Upper lobe of right lung (tissue), 1 donor: ENCODE measurements at regions not wholly inside any gene's neighbourhood (a gene's known extent, or its start where the extent isn't known, plus 50 kb on each side); places are given as distances from the start of the nearest gene placed in this dataset.

ENCODE experiments used
- ATAC-seq: fragments of 200-7000 bp; cut with Tn5 transposase; one replicate; pipeline ENCODE4 v1.9.1; 2020; ENCODE audit warnings: mild to moderate bottlenecking, moderate library complexity
- DNase-seq: peaks from one replicate; pipeline ENCODE4 v3.0.0-alpha.2; 2020
- H3K27ac ChIP-seq: fragments of 200-600 bp; one replicate; pipeline ENCODE4 v1.8.0; 2022
- H3K27me3 ChIP-seq: fragments of 200-600 bp; one replicate; pipeline ENCODE4 v1.8.0; 2022; ENCODE audit warnings: mild to moderate bottlenecking
- H3K36me3 ChIP-seq: fragments of 200-600 bp; one replicate; pipeline ENCODE4 v1.8.0; 2022
- H3K4me1 ChIP-seq: fragments of 200-600 bp; one replicate; pipeline ENCODE4 v1.8.0; 2022
- H3K4me3 ChIP-seq: fragments of 200-600 bp; one replicate; pipeline ENCODE4 v1.8.0; 2022; ENCODE audit warnings: mild to moderate bottlenecking
- H3K9me3 ChIP-seq: fragments of 200-600 bp; one replicate; pipeline ENCODE4 v1.8.0; 2022
- CTCF ChIP-seq: fragments of 200-600 bp; IDR thresholded peaks from one replicate; pipeline ENCODE4 v1.8.0; 2022; ENCODE audit warnings: antibody characterized with exemption
- intact Hi-C: fragments of 100-400 bp; cut with DNase I; formaldehyde crosslinking; loops from one replicate; pipeline ENCODE4 v1.11.0; 2022
- donor health status: DM: no; HTN: yes; CAD: no; lungs with severe emphysema.

- peaks cover 31% of the 10 kb centered on the region for H3K27me3 ChIP-seq
- TF ChIP-seq CTCF, result no peak
- no peak overlapping the region for H3K4me3 ChIP-seq
- no peak for ATAC-seq
- intact Hi-C loops, result no loop called here
- peak; percentile 32 for DNase-seq
- no peaks in the 10 kb centered on the region for H3K4me1 ChIP-seq
- H3K9me3 ChIP-seq, result no peaks in the 10 kb centered on the region
- no peaks in the 10 kb centered on the region for H3K36me3 ChIP-seq
- no peak overlapping the region for H3K27ac ChIP-seq
These were observed 59.6 kb upstream of the GALNT9 start for GRCh38 chr12:132389026-132389425.

- H3K4me3 ChIP-seq, result no peak overlapping the region
- no peak for DNase-seq
- H3K36me3 ChIP-seq, result no peaks in the 10 kb centered on the region
- no peak for TF ChIP-seq CTCF
- no peaks in the 10 kb centered on the region for H3K4me1 ChIP-seq
- ATAC-seq, result no peak
- intact Hi-C loops, result no loop called here
- no peaks in the 10 kb centered on the region for H3K9me3 ChIP-seq
- H3K27me3 ChIP-seq, result peaks cover 31% of the 10 kb centered on the region
- H3K27ac ChIP-seq, result no peak overlapping the region
These were observed 59.1 kb upstream of the GALNT9 start for GRCh38 chr12:132388379-132389015.

GRCh38 chr12:132386926-132387497 is 57.6 kb upstream of the GALNT9 start:
- no peak overlapping the region for H3K27ac ChIP-seq
- H3K4me3 ChIP-seq, result no peak overlapping the region
- H3K27me3 ChIP-seq, result peaks cover 31% of the 10 kb centered on the region
- no peak for TF ChIP-seq CTCF
- DNase-seq, result peak; percentile 61
- intact Hi-C loops, result no loop called here
- H3K9me3 ChIP-seq, result no peaks in the 10 kb centered on the region
- no peak for ATAC-seq
- no peaks in the 10 kb centered on the region for H3K4me1 ChIP-seq
- H3K36me3 ChIP-seq, result no peaks in the 10 kb centered on the region

GRCh38 chr12:132385923-132386751 is 56.7 kb upstream of the GALNT9 start:
- Histone ChIP-seq H3K9me3 (no peaks in the 10 kb centered on the region), H3K4me3 (no peak overlapping the region), H3K4me1 (no peaks in the 10 kb centered on the region), H3K36me3 (no peaks in the 10 kb centered on the region), H3K27ac (no peak overlapping the region), H3K27me3 (peaks cover 31% of the 10 kb centered on the region)
- peak; percentile 9 for ATAC-seq
- intact Hi-C loops, result no loop called here
- peak; percentile 45 for DNase-seq
- no peak for TF ChIP-seq CTCF

GRCh38 chr12:132384916-132385774 is 55.8 kb upstream of the GALNT9 start:
- peaks cover 31% of the 10 kb centered on the region for H3K27me3 ChIP-seq

More at GRCh38 chr12:132384916-132385774, 55.8 kb upstream of the GALNT9 start:
- Histone ChIP-seq H3K27ac (no peak overlapping the region), H3K4me3 (no peak overlapping the region), H3K36me3 (no peaks in the 10 kb centered on the region), H3K4me1 (no peaks in the 10 kb centered on the region), H3K9me3 (no peaks in the 10 kb centered on the region)
- intact Hi-C loops, result no loop called here
- DNase-seq (peak; percentile 34), ATAC-seq (no peak)
- TF ChIP-seq CTCF, result no peak
